Upper lobe of left lung (tissue), 4 donors: ENCODE measurements at regions not wholly inside any gene's neighbourhood (a gene's known extent, or its start where the extent isn't known, plus 50 kb on each side); places are given as distances from the start of the nearest gene placed in this dataset.

ENCODE experiments used
- EP300 ChIP-seq, 4 donors: sonication (generic); formaldehyde crosslinking; IDR thresholded peaks; one replicate each; pipeline ENCODE4 v1.5.1; 2017; ENCODE audit warnings: antibody characterized with exemption in 4 of 4, control low read depth in 2 of 4
- POLR2A ChIP-seq, 4 donors: fragments of 450-650 bp; IDR thresholded peaks; one replicate each; pipeline ENCODE4 v1.5.1; 2016 to 2017; ENCODE audit warnings: antibody characterized with exemption in 4 of 4, mild to moderate bottlenecking in 2 of 4
- POLR2AphosphoS5 ChIP-seq, 2 donors: sonication (generic); formaldehyde crosslinking; IDR thresholded peaks; one replicate each; pipeline ENCODE4 v1.5.1; 2017; ENCODE audit warnings: antibody characterized with exemption in 2 of 2
- TF ChIP-seq, protein P1 (sequence below), 6 experiments: fragments of 450-650 bp in 4 of 6; fragments of 200-600 bp in 2 of 6; sonication (generic) in 2 of 6; IDR thresholded peaks; one replicate each; pipeline ENCODE4 v1.5.1; 2016 to 2019; ENCODE audit warnings: antibody characterized with exemption in 6 of 6

DNA sequence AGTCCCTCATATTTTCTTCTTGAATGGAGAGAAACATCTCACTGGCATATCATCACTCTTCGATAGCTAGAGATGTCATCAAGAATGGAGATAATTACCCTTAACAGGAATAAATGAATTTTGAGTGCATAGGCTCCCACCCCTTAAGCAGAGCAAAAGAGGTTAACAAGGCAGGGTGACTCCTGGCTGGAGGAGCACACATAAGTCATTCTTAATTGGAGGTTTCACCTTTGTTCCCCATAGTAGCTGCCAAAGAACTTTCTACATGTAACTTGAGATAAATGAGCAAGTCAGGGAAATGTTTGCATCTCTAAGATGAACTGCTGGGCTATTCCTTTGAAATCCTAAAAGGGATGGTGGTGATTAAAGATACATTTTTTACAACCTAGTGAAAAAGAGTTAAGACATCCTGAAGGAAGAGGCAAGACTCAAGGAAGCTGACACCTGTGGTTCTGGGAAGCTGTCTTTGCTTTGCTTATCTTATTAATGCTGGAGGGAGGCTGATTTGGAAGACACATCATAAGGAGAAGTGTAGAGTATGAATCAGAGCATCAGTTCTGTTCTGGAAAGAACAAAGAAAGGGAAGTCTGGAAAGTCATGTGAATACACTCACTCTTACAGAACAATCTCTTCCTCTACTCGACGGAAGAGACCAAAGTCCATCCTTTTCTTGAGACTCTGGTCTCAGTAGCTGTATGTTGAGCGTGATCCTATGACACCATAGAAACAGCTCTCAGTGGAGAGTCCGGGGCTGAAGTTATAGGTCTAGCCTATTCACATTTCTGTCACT, 326.3 kb downstream of the OSTF1 start:
- TF ChIP-seq, protein P1, sequence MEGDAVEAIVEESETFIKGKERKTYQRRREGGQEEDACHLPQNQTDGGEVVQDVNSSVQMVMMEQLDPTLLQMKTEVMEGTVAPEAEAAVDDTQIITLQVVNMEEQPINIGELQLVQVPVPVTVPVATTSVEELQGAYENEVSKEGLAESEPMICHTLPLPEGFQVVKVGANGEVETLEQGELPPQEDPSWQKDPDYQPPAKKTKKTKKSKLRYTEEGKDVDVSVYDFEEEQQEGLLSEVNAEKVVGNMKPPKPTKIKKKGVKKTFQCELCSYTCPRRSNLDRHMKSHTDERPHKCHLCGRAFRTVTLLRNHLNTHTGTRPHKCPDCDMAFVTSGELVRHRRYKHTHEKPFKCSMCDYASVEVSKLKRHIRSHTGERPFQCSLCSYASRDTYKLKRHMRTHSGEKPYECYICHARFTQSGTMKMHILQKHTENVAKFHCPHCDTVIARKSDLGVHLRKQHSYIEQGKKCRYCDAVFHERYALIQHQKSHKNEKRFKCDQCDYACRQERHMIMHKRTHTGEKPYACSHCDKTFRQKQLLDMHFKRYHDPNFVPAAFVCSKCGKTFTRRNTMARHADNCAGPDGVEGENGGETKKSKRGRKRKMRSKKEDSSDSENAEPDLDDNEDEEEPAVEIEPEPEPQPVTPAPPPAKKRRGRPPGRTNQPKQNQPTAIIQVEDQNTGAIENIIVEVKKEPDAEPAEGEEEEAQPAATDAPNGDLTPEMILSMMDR (IDR thresholded peaks at IDR 0.05) = no peak
- no peak for TF ChIP-seq EP300 (IDR thresholded peaks at IDR 0.05)
- no peak for TF ChIP-seq POLR2A (IDR thresholded peaks at IDR 0.05)
- TF ChIP-seq POLR2AphosphoS5 (IDR thresholded peaks at IDR 0.05) = no peak
